ENCODE measurements at regions not wholly inside any gene's neighbourhood (a gene's known extent, or its start where the extent isn't known, plus 50 kb on each side); places are given as distances from the start of the nearest gene placed in this dataset.

GRCh38 chr1:209041927-209042326 lies 541.6 kb upstream of the CAMK1G start:
- DNase-seq (ENCODE audit: low read depth, low spot score) (no peak), ATAC-seq (no peak)
- H3K36me3 ChIP-seq (ENCODE audit: control insufficient read depth, insufficient read depth, low read length) = no peaks in the 10 kb centered on the region
- H3K9me3 ChIP-seq (ENCODE audit: control insufficient read depth, insufficient read depth, low read depth, low read length) = no peaks in the 10 kb centered on the region
- H3K4me1 ChIP-seq (ENCODE audit: control insufficient read depth, insufficient read depth, low read length) = no peaks in the 10 kb centered on the region
- BruUV-seq (replicated peaks) = no TSS peak
- H3K27me3 ChIP-seq (ENCODE audit: control insufficient read depth, insufficient read depth, low read length) = no peaks in the 10 kb centered on the region
- ChIA-PET POLR2A (no interaction called here), CTCF (interaction anchor here (0.9 kb wide), 1 partner anchor 246 kb away, joined by 4 read pairs; no protein-coding TSS in a partner anchor)
- in situ Hi-C loops (cut with HindIII; ENCODE audit: low pct_unique_long_range_greater_than_20kb, low sequenced_read_pairs) = no loop called here
- H3K27ac ChIP-seq (ENCODE audit: low read length) = no peak overlapping the region
- no peak overlapping the region for H3K4me3 ChIP-seq (ENCODE audit: low read depth in 2 of 2, low read length in 2 of 2)
- intact Hi-C loops (cut with micrococcal nuclease; ENCODE audit: unreplicated experiment) = no loop called here
- TF ChIP-seq POLR2AphosphoS5 (IDR thresholded peaks at IDR 0.05; ENCODE audit: low read depth, low read length) (no peak), CTCF (IDR thresholded peaks at IDR 0.05) (no peak)

GRCh38 chr1:209042413-209042812 lies 541.1 kb upstream of the CAMK1G start:
- in situ Hi-C loops (cut with HindIII; ENCODE audit: low pct_unique_long_range_greater_than_20kb, low sequenced_read_pairs) = no loop called here
- intact Hi-C loops (cut with micrococcal nuclease; ENCODE audit: unreplicated experiment) = no loop called here

More at GRCh38 chr1:209042413-209042812, 541.1 kb upstream of the CAMK1G start:
- ChIA-PET POLR2A (no interaction called here), CTCF (interaction anchor here (0.9 kb wide), 1 partner anchor 247 kb away, joined by 4 read pairs; no protein-coding TSS in a partner anchor)
- no peaks in the 10 kb centered on the region for H3K27me3 ChIP-seq (ENCODE audit: control insufficient read depth, insufficient read depth, low read length)
- DNase-seq (ENCODE audit: low read depth, low spot score) = no peak
- H3K4me1 ChIP-seq (ENCODE audit: control insufficient read depth, insufficient read depth, low read length) = no peaks in the 10 kb centered on the region
- no peak overlapping the region for H3K27ac ChIP-seq (ENCODE audit: low read length)
- no peaks in the 10 kb centered on the region for H3K9me3 ChIP-seq (ENCODE audit: control insufficient read depth, insufficient read depth, low read depth, low read length)
- BruUV-seq (replicated peaks) = no TSS peak
- no peaks in the 10 kb centered on the region for H3K36me3 ChIP-seq (ENCODE audit: control insufficient read depth, insufficient read depth, low read length)
- no peak overlapping the region for H3K4me3 ChIP-seq (ENCODE audit: low read depth in 2 of 2, low read length in 2 of 2)
- TF ChIP-seq CTCF (IDR thresholded peaks at IDR 0.05) (no peak), POLR2AphosphoS5 (IDR thresholded peaks at IDR 0.05; ENCODE audit: low read depth, low read length) (no peak), REST (IDR thresholded peaks at IDR 0.05; ENCODE audit: insufficient read depth in 1 of 2, low read depth in 2 of 2, low read length in 1 of 2) (no peak), TCF7L2 (IDR thresholded peaks at IDR 0.05; ENCODE audit: low read depth, low read length) (no peak), SIN3A (IDR thresholded peaks at IDR 0.05; ENCODE audit: borderline replicate concordance, insufficient read depth, low read depth, low read length) (no peak)
- no peak for ATAC-seq
